ENCODE measurements at regions not wholly inside any gene's neighbourhood (a gene's known extent, or its start where the extent isn't known, plus 50 kb on each side); places are given as distances from the start of the nearest gene placed in this dataset.

DNA sequence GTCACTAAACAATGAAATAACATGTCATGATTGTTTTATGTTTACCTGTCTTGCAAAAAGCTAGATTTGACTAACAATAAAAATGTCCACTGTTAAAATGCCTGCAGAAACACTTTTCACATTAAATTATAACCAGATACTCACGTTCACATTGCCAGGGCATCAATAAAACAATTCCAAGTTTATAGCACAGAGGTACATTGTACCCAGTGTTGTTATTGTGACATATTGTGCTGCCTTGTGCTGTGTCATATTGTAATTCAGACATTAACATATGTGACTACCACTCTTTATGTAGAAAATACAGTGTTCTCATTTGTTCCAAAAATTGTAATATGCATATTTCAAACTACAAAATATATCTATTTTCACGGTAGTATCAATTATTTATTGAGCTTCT is 766.1 kb downstream of the NCAM2 start:
- H3K36me3 Mint-ChIP-seq (ENCODE audit: low read depth, unreplicated experiment) = no peaks in the 10 kb centered on the region
- no peaks in the 10 kb centered on the region for H3K9me3 Mint-ChIP-seq (ENCODE audit: unreplicated experiment)
- Histone ChIP-seq H3K27me3 (ENCODE audit: insufficient read depth, low read length) (no peaks in the 10 kb centered on the region), H3K4me2 (ENCODE audit: low read length) (no peak overlapping the region), H2AFZ (ENCODE audit: low read depth, low read length) (no peak overlapping the region), H3K79me2 (ENCODE audit: insufficient read depth, low read length) (no peaks in the 10 kb centered on the region), H3K27ac (ENCODE audit: low read depth, low read length) (no peak overlapping the region), H3K4me1 (ENCODE audit: insufficient read depth, low read length) (no peaks in the 10 kb centered on the region), H3K4me3 (ENCODE audit: insufficient read depth, low read depth, low read length) (no peak overlapping the region), H4K20me1 (ENCODE audit: insufficient read depth, low read length) (no peaks in the 10 kb centered on the region), H3K36me3 (ENCODE audit: insufficient read depth, low read length) (no peaks in the 10 kb centered on the region), H3K9ac (ENCODE audit: low read length) (no peak overlapping the region), H3K9me3 (ENCODE audit: insufficient read depth, low read depth, low read length) (no peaks in the 10 kb centered on the region)
- DNase-seq (ENCODE audit: low read depth) (no peak), FAIRE-seq (no peak)
- H3K4me1 Mint-ChIP-seq (ENCODE audit: low read depth, unreplicated experiment) = no peaks in the 10 kb centered on the region
- TF ChIP-seq, protein P1, sequence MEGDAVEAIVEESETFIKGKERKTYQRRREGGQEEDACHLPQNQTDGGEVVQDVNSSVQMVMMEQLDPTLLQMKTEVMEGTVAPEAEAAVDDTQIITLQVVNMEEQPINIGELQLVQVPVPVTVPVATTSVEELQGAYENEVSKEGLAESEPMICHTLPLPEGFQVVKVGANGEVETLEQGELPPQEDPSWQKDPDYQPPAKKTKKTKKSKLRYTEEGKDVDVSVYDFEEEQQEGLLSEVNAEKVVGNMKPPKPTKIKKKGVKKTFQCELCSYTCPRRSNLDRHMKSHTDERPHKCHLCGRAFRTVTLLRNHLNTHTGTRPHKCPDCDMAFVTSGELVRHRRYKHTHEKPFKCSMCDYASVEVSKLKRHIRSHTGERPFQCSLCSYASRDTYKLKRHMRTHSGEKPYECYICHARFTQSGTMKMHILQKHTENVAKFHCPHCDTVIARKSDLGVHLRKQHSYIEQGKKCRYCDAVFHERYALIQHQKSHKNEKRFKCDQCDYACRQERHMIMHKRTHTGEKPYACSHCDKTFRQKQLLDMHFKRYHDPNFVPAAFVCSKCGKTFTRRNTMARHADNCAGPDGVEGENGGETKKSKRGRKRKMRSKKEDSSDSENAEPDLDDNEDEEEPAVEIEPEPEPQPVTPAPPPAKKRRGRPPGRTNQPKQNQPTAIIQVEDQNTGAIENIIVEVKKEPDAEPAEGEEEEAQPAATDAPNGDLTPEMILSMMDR (IDR thresholded peaks at IDR 0.05; ENCODE audit: insufficient read depth, low read depth, low read length) = no peak
- no peak for TF ChIP-seq EZH2 (IDR thresholded peaks at IDR 0.05; ENCODE audit: insufficient read depth, low read length)
- no peak overlapping the region for H3K4me3 Mint-ChIP-seq (ENCODE audit: unreplicated experiment)
- no peaks in the 10 kb centered on the region for H3K27me3 Mint-ChIP-seq (ENCODE audit: low read depth, unreplicated experiment)
- no peak overlapping the region for H3K27ac Mint-ChIP-seq (ENCODE audit: unreplicated experiment)

DNA sequence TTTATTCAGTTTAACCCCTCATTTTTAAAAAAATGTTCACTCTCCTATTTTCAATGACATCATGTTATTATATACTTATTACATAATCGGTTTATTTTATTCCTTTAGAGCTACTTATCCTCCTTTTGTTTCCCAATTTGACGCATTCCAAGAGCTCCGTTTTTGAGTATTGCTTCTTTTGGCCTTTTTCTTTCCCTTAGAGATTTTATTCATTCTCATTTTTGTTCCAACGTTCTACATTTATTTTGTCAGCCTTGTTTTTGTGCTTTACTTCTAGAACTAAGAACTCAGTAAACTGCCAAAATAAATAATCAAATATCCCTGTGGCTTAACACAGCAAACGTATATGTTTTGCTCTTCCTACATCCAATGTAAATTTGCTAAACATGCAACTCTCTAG is 769.1 kb downstream of the NCAM2 start:
- H3K4me3 Mint-ChIP-seq (ENCODE audit: unreplicated experiment) = no peak overlapping the region

DNA sequence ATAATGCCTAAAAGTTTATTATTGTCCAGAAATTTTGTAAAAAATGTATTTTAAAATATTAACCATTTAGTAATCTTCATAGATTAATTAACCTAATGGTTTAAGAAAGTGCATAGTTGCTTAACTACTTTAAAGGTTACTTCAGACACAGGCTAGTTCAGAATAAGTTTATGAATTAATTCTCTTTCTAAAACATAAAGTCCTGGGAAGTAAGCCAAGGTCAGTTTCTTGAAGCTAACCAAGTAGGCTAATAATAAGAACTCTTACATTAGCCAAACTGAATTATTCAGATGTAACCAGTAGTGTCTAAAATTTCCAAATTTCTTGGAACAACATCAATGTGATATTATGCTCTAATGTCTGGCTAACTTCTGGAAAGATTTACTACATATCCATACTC is 790.4 kb downstream of the NCAM2 start:
- Histone ChIP-seq H3K4me3 (ENCODE audit: insufficient read depth, low read depth, low read length) (no peak overlapping the region), H3K36me3 (ENCODE audit: insufficient read depth, low read length) (no peaks in the 10 kb centered on the region), H3K9me3 (ENCODE audit: insufficient read depth, low read depth, low read length) (no peaks in the 10 kb centered on the region), H3K9ac (ENCODE audit: low read length) (no peak overlapping the region), H3K4me2 (ENCODE audit: low read length) (no peak overlapping the region), H3K79me2 (ENCODE audit: insufficient read depth, low read length) (no peaks in the 10 kb centered on the region), H3K27ac (ENCODE audit: low read depth, low read length) (no peak overlapping the region), H3K4me1 (ENCODE audit: insufficient read depth, low read length) (no peaks in the 10 kb centered on the region), H2AFZ (ENCODE audit: low read depth, low read length) (no peak overlapping the region), H3K27me3 (ENCODE audit: insufficient read depth, low read length) (no peaks in the 10 kb centered on the region), H4K20me1 (ENCODE audit: insufficient read depth, low read length) (no peaks in the 10 kb centered on the region)
- DNase-seq (ENCODE audit: low read depth) (no peak), FAIRE-seq (no peak)
- Mint-ChIP-seq H3K9me3 (ENCODE audit: unreplicated experiment) (no peaks in the 10 kb centered on the region), H3K4me3 (ENCODE audit: unreplicated experiment) (no peak overlapping the region), H3K4me1 (ENCODE audit: low read depth, unreplicated experiment) (peaks cover 2% of the 10 kb centered on the region), H3K36me3 (ENCODE audit: low read depth, unreplicated experiment) (no peaks in the 10 kb centered on the region), H3K27me3 (ENCODE audit: low read depth, unreplicated experiment) (no peaks in the 10 kb centered on the region), H3K27ac (ENCODE audit: unreplicated experiment) (no peak overlapping the region)
- TF ChIP-seq, protein P1 (IDR thresholded peaks at IDR 0.05; ENCODE audit: insufficient read depth, low read depth, low read length) = no peak
- TF ChIP-seq EZH2 (IDR thresholded peaks at IDR 0.05; ENCODE audit: insufficient read depth, low read length) = no peak

More for the DNA sequence above, 769.1 kb downstream of the NCAM2 start:
- H3K27ac Mint-ChIP-seq (ENCODE audit: unreplicated experiment) = no peak overlapping the region
- H3K4me2 ChIP-seq (ENCODE audit: low read length) = no peak overlapping the region
- H3K36me3 ChIP-seq (ENCODE audit: insufficient read depth, low read length) = no peaks in the 10 kb centered on the region
- no peak overlapping the region for H3K27ac ChIP-seq (ENCODE audit: low read depth, low read length)
- no peaks in the 10 kb centered on the region for H3K9me3 ChIP-seq (ENCODE audit: insufficient read depth, low read depth, low read length)
- H3K27me3 ChIP-seq (ENCODE audit: insufficient read depth, low read length) = no peaks in the 10 kb centered on the region
- TF ChIP-seq, protein P1 (IDR thresholded peaks at IDR 0.05; ENCODE audit: insufficient read depth, low read depth, low read length) = no peak
- no peak for TF ChIP-seq EZH2 (IDR thresholded peaks at IDR 0.05; ENCODE audit: insufficient read depth, low read length)
- no peaks in the 10 kb centered on the region for H3K4me1 ChIP-seq (ENCODE audit: insufficient read depth, low read length)
- DNase-seq (ENCODE audit: low read depth) (no peak), FAIRE-seq (no peak)
- H4K20me1 ChIP-seq (ENCODE audit: insufficient read depth, low read length) = no peaks in the 10 kb centered on the region
- H3K4me3 ChIP-seq (ENCODE audit: insufficient read depth, low read depth, low read length) = no peak overlapping the region
- no peak overlapping the region for H2AFZ ChIP-seq (ENCODE audit: low read depth, low read length)
- H3K4me1 Mint-ChIP-seq (ENCODE audit: low read depth, unreplicated experiment) = no peaks in the 10 kb centered on the region
- H3K36me3 Mint-ChIP-seq (ENCODE audit: low read depth, unreplicated experiment) = no peaks in the 10 kb centered on the region
- no peaks in the 10 kb centered on the region for H3K79me2 ChIP-seq (ENCODE audit: insufficient read depth, low read length)
- H3K9ac ChIP-seq (ENCODE audit: low read length) = no peak overlapping the region
- no peaks in the 10 kb centered on the region for H3K27me3 Mint-ChIP-seq (ENCODE audit: low read depth, unreplicated experiment)
- H3K9me3 Mint-ChIP-seq (ENCODE audit: unreplicated experiment) = no peaks in the 10 kb centered on the region

All from astrocyte (in vitro differentiated cells and primary cell).